CD4-positive, alpha-beta T cell treated with Interleukin-1 beta for 1 hour (primary cell): ENCODE measurements at regions not wholly inside any gene's neighbourhood (a gene's known extent, or its start where the extent isn't known, plus 50 kb on each side); places are given as distances from the start of the nearest gene placed in this dataset.

Experiments used
- DNase-seq, 2 donors: peaks; one replicate each; pipeline ENCODE4 v3.0.0-alpha.2; 2020 to 2022

DNA sequence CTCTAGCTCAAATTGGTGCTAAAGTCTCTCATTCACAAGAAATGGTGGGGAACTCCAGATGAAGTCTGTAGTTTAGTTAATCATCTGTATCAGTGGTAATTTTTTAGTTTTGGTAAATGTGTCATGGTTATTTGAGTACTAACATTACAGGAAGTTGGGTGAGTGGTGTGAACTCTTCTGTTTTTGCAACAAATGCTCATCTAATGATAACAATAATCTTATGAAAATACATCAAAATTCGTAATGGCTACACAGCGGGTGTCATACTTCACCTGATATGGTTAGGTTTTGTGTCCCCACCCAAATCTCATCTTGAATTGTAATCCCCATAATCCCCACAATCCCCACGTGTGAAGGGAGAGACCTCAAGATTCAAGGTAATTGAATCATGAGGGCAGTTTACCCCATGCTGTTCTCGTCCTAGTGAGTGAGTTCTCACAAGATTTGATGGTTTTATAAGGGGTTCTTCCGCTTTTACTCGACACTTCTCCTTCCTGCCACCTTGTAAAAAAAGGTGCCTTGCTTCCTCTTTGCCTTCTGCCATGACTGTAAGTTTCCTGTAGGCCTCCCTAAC, 209.3 kb upstream of the FOXN3 start:
- DNase-seq = peak; percentile 19 to 43

DNA sequence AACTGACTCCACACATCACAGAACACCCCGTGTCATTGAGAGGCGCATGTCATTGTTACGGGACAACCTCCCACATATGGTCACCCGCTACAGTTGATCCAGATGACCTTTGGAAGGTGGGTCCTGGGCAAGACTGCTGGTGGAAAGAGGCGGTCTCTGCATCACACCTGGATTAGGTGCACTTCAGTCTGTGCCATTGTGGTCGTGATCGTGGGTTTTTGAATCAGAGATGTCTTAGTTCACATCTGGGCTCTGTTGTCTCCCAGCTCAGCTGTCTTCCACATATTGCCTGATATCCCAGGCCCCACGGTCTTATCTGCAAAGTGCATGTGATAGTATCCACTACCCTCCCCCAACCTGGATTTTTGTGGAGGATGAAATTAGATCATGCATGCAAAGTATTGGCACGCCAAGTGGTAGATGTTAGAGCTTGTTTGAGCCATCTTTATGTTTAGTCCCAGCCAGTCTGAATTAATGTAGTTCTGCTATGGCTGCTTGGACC, 208.7 kb upstream of the FOXN3 start:
- DNase-seq = no peak

DNA sequence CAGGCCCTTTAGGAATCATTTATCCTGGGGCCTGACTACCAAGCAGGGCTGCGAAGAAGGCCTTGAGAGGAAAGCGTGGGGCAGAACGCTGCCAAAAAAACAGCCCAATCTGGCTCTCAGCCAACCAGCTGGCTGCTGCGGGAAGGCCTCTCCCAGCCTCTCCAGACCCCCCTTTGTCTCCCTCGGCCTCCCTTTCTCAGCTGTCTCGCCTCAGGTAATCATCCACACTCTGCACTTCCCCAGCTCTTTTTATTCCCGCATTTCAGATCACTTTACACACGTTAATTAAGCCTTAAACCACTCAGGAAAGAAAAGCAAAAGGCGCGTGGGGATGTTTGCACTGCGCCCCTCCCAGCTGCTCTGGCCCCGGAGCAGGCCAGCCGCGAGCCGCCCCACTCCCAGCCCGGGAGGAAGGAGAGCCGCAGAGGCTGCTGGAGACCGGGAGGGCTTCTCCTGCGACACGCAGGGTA, 208.2 kb upstream of the FOXN3 start:
- DNase-seq = no peak

DNA sequence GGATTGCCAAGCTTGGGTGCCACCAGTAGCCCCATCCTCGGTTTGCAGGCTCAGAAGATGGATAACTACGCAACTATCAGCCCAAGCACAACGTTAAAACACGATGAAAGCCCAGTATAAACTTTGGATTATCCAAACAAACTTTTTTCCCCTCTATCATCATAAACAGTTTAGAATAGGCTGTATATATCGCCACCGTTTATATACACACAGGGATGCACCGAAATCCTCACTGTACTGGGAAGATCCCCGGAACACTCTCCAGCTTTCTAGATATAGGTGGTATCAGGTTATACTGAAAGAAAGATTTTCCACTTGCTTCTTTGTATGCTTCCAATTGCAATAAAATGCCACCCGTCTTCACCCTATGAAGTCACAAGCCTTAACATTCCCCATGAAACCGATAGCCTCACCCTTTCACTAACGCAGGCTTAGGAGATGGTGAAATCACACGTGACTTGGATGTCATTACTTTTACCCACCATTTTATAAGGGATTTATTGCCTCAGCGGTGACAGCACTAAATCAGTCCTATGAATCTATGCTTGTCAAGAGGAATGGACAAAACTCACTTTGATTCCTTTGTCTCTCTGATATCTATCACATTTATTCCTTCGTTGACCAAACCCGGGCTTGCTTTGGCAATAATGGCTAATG, 207.6 kb upstream of the FOXN3 start:
- DNase-seq = no peak

DNA sequence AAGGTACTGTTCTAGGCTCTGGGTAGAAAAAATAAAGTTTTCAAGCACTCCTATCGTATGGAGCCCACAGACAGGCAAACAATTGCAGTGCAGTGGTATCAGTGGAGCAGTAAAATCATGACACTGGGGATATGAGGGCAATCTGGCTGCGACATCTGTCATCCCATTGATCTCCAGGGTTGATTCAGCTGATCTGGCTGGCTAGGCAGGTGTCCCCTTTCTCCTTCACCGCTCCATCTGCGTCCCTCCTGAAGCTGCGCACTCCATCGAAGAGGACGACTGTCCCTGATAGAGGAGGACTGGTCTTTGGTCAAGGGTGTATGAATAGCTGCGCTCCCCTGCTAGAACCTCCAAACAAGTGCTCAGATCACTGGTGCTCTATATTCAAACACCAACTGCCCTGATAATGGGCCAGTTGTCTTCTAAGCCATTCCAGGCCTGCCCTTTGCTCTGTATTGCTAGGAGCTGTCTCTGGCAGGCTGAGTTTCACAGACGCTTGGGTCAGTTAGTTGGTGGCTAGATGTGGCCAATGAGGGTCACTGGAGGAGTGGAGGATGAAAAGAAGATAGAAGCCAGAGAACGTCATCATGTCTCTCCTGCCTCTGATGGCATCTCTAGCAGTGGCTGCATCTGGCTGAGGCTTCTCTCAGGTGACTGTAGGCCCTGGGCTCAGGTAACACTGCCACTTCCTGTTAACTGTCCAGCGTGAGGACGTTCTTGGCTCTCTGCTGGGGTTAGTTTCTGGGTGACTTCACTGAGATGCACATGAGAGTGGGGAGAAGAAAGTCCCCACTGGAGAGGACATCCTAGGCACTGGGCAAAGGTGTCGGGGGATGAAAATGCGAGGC, 205.0 kb upstream of the FOXN3 start:
- no peak for DNase-seq

DNA sequence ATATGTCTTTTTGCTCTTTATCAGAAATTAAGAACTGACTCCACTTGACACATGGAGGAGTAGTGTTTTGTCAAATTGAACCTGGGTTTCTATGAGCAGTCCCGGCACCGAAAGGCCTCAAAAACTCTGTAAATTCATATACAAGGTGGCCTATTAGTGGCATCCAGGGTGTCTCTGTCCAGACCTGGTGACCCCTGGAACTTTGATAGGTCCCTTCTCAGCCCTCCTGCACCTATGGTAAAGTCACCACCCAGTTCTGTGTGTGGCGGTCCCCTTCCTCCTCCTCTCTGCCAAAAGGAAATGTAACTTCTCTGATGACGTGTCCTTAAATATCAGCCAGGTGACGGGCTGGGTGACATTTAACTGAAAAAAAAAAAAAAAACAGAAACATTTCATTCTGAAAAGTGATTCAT, 204.0 kb upstream of the FOXN3 start:
- peak; percentile 59 to 78 for DNase-seq

DNA sequence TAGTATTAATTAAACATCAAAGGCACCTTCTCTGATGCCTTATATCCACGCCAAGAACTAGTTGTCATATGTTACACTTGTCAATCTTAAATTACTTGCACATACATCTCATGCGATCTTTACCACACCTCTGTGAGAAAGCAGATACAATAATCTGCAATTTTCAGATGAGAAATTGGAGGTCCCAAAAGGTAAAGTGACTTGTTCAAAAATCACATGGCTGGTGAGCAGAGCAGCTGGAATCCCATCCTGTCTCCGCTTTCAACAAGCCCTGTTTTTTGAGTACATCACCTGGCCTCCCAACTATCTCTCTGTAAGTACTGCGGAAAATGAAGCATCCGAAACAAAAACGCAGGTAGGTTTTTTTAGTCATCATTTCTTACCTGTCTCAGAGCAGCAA, 203.4 kb upstream of the FOXN3 start:
- no peak for DNase-seq

DNA sequence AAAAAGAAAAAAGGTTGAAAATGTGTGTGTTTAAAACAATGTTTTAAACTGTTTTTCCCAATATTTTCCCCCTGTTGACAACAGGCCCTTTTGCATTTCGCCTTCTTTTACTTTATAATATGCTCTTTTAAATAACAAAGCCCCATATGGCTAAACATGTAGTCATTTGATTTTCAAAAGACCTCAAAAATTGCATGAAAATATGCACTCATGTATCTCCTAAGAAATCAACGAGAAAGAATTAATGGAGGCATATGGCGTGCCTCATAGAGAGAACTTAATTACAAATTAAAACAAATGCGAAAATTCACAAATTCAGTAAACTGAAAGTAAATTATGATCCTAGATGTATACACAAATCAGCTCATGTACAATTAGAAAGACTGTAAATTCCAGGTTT, 202.6 kb upstream of the FOXN3 start:
- DNase-seq = no peak

DNA sequence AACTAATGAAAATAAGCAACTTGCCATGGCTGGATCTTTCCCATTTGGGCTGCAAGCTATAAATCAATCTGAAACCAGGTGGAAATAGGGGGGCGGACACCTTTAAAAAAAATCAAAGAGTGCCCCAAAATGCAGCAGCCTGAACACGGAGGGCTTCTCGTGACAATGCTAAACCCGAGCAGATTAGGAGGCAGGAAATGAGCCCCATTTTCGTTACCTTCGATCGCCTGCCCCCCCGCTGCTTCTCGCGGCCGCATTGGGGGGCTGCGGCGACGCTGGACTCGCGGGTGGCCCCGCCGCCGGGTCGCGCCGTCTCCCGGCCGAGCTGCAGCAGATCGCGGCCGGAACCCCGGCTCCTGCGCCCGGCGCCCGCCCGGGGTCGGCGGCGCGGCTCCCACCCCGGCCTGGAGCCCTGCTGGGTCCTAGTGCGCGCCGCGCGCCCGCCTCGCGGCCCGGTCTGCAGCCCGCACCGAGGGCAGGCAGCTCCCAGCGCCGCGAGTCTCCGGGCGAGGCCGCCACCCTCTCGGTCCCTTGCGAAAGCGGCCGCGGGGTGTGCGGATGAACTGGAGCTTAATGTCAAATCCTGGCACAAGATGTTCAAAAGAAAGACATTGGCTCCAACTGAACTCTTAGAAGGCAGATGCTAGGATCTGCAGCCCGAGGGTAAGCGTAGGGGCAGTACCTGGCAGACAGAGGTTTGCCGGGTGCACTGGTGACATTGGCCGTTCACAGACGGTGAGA, 201.9 kb upstream of the FOXN3 start:
- DNase-seq = peak; percentile 72 to 74

DNA sequence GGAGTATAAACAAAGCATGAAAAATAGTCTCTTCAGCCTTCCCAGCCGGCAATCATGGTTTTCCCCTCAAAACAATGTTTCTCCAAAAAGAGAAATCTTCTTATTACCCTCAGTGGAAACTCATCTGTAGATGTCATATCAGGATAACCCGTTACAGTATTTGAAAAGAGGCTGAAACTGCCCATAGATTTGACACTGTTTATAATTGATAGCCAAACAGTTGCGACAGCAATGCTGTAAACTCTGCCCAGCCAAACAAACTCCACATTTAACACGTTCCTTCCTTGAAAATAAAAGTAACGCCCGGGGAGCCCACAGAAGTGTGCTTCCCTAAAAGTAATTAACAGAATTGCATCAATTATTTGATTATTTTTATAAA, 201.3 kb upstream of the FOXN3 start:
- peak; percentile 2 to 52 for DNase-seq

DNA sequence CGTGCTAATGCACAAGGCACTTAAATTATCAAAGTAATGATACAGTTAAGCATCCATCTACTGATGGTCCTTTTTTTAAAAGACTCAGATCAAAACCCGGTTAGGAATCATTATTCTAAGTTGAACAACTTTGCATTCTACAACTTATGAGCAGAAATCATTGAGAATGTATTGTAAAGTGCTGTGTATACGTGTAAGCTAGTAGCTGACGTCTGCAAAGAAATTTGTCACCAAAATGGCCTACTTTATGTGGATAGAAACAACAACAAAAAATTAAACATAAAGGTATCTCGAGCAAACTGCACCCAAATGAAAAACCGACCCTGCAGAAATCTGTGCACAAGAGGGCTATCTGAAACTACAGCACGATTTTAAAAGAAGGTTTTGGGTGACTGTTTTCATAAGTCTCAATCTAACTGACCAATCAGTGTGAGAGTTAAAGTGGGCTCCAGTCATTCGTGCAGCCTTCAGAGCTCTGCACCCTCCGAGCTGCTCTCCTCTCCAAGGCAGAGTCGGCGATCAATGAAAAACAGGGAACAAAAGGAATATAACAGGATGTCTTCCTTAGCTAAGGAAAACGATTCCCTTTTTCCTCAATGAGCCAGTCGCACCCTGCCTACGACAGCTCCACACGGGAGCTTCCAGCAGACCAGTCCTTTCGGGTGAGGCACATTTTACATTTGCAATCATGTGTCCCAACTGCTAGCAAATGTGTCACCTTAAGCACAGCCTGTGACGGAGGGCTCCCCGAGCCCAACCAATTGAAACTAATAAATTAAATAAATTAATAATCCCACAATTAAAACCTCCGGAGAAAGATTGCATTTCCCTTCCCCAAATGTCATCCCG, 200.7 kb upstream of the FOXN3 start:
- DNase-seq = peak; percentile 42 to 58

DNA sequence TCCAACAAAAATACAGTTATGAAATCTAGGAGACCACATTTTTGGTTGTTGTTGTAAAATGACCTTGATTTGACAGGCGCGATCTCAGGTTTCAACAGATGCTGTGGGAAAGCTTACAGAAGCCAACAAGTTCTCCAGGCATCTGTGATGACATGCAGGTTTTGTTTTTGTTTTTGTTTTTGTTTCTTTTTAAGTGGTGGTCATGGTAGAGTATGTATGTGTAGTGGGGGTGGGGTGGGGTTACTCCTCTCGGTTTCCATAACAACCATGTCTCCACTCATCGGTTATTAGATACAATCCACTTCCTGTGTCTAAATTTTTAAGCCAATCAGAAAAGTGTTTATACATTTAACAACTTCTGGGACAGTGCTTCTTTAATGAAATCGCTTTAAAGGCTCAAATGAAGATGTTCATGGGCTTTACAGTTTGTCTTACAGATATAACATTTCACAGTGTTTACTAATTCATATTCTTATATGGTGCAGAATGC, 199.9 kb upstream of the FOXN3 start:
- peak; percentile 81 to 87 for DNase-seq

DNA sequence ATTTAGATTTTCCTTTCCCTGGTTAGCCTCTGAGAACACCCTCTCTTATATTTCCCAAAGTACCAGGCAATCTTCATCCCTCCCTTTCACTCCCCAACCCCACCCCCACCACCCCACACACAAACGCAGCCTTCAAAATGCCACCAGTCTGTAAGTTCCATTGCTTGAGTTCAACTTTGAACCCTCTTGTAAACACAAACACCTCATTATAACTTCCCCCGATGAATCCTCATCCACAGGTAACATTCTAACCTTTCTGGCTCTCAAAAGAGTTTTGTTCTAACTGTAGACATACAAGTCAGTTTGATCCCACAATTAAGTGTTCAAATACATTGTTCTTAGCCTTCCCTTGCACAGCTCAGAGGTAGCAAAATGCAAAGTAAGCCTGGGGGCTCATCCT, 199.4 kb upstream of the FOXN3 start:
- DNase-seq = no peak

DNA sequence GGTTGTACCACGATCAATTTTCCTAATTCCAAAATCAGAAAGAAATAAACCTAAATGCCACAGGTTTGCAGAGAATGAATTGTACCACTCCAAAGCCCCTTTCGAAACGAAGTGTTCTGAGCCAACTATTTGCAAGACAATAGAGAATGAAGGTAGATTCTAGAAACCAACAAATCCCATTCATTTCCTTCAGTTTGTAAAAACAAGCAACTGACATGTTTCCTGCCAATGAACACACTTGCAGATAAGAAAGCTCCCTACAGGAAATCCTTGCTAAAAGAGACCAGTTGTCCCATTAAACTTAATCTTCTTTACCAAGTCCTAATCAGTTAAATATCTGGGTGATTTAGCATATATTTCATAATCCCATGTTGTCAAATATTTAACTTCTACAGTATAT, 198.4 kb upstream of the FOXN3 start:
- no peak for DNase-seq

DNA sequence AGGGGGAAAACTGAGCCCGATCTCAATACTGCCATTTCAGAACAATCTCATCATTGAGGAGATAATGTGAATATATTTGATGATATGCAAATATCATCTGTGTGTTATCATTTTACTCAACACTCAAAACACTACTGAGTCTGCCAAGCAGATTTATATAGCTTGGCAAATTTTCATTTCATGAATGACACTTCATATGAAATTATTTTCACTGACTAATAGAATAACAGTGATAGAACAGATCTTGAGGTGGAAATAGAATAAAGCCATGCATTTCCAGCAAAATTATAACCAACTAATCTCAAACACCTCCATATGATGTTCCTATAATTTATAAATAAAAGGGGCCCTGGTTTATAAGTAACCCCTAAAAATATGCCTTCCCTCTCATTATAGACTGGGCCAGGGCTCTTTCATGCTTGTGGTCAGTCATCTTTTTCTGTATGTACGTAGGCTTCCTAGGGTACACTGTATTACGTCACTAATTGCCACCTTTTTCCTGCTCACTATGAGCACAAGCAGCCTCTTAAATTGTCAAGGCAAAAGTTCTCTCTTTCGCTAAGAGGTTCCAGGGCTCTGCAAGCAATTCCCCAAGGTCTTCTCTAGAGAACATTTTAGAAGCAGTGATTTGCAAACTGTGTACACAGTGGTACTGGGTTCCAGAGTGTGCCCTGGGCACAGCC, 197.1 kb upstream of the FOXN3 start:
- DNase-seq = peak in 1 of 2 donors; percentile 21

DNA sequence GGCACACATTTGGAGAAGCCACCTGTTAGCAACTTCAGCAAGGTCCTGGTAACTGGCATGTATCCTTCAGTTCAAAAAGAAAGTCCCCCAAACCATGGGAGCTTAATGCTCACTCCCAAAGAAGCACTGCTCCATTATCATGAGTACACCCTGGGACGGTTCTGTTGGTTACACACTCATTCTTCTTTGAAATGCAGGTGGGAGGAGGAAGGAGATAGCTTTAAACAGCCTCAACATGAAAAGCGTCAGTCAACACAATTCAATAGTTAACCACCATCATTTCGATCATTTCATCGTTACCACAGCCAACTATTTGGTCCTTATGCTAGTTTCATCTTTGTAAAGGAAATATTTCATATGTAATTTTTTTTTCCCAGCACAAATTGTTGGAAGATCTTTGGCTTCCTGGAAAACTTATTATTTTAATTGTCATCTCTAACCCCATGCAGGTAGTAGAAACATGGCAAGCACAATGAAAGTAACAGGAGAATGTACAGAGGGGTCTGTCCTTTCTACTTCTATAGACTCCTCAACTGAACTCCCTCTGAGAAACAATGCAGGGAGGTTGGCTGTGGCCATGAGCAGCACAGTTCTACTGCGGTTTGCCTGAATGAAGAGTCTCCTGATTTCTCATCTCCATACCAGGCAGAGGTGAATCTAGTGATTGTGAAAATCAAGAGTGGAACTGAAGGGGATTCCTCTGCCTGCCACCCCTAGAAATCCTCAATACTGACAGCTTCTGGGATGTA, 196.4 kb upstream of the FOXN3 start:
- DNase-seq = no peak

DNA sequence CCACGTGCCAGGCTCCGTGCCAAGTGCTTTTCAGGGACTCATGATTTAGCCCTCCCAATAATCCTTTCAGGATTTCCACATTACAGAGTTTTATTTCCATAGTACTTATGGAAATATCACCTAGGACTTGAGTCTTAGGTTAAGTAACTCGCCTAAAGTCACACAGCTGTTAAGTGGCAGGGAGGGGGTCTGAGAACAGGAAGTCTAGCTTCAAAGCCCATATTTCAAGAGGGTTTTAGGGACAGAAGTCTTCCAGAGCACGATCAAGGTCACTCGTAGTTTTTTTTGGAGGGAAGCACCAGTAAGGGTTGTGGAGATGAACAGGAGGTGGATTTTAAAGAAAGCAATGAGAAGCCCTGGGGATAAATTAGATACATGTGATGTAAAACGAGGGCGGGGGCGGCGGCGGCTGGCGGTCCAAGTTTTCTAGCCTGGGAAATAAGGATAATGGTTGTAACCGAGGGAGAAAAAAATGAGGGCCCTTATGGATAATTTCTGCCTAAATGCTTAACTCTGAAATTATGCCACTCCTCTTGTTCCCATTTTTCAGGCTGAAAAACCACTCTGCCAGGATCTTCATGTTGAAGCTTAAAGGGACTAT, 192.6 kb upstream of the FOXN3 start:
- DNase-seq = no peak

DNA sequence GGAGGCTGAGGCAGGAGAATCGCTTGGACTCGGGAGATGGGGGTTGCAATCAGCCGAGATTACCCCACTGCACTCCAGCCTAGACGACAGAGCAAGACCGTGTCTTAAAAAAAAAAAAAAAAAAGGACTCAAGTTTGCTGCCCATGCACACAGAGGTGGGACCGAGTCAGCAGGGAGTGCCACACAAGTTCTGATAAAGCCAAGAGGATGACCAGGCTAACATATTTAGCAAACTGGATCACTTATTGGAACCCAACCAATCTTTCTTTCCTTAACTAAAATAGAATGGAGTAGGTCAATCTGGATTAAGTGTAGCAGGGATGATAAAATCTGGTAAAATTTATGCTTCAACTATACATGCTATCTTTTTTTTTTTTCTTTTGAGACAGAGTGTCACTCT, 190.4 kb upstream of the FOXN3 start:
- DNase-seq = no peak

DNA sequence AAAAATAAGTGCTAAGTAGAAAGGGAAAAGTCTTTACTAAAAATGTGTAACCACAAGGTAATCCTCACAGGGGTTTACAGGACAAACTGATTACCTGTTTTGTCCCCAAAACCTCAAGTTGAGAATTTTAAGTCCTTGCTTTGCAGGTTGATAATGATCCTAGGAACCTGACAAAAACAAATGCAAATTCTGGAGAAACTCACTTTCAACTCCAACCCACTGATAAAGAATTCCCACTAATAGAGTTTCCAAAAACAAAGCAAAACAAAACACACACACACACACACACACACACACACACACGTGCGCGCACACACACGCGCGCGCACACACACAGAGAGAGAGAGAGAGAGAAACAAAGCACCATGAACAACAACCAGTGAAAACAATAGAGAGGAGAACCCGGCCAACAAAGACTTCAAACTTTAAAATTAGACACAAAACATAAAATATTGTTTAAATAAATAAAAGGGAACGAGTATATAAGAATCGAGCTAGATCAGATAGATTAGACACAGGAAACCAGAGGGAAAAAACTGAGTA, 187.0 kb upstream of the FOXN3 start:
- no peak for DNase-seq
